ENCODE measurements at regions not wholly inside any gene's neighbourhood (a gene's known extent, or its start where the extent isn't known, plus 50 kb on each side); places are given as distances from the start of the nearest gene placed in this dataset.
"Not testable (repeated sequence)": the region's sequence is repeated elsewhere in the genome, so short reads cannot be mapped to it uniquely, and the experiment has no call there.

GRCh38 chr2:212725180-212725579 is 186.6 kb upstream of the ERBB4 start:
- Mint-ChIP-seq H3K4me3 (no peak overlapping the region), H3K36me3 (no peaks in the 10 kb centered on the region), H3K27ac (no peak overlapping the region), H3K4me1 (no peaks in the 10 kb centered on the region), H3K9me3 (peaks cover 4% of the 10 kb centered on the region), H3K27me3 (no peaks in the 10 kb centered on the region)

GRCh38 chr2:212723226-212723625 is 184.6 kb upstream of the ERBB4 start:
- Mint-ChIP-seq H3K36me3 (no peaks in the 10 kb centered on the region), H3K9me3 (peaks cover 4% of the 10 kb centered on the region), H3K27me3 (no peaks in the 10 kb centered on the region), H3K4me3 (no peak overlapping the region), H3K4me1 (no peaks in the 10 kb centered on the region), H3K27ac (no peak overlapping the region)

GRCh38 chr2:212722046-212722445 is 183.4 kb upstream of the ERBB4 start:
- H3K27ac Mint-ChIP-seq = no peak overlapping the region
- peaks cover 4% of the 10 kb centered on the region for H3K9me3 Mint-ChIP-seq
- no peaks in the 10 kb centered on the region for H3K4me1 Mint-ChIP-seq
- no peaks in the 10 kb centered on the region for H3K27me3 Mint-ChIP-seq
- no peaks in the 10 kb centered on the region for H3K36me3 Mint-ChIP-seq
- no peak overlapping the region for H3K4me3 Mint-ChIP-seq

- Mint-ChIP-seq H3K36me3 (no peaks in the 10 kb centered on the region), H3K27ac (no peak overlapping the region), H3K27me3 (no peaks in the 10 kb centered on the region), H3K4me1 (no peaks in the 10 kb centered on the region), H3K4me3 (no peak overlapping the region), H3K9me3 (peaks cover 4% of the 10 kb centered on the region)
Measured at GRCh38 chr2:212721026-212721451, 182.4 kb upstream of the ERBB4 start.

- H3K4me1 Mint-ChIP-seq, H3K9me3 Mint-ChIP-seq, H3K27ac Mint-ChIP-seq, H3K4me3 Mint-ChIP-seq, H3K27me3 Mint-ChIP-seq, H3K36me3 Mint-ChIP-seq: not testable (repeated sequence)
Measured at GRCh38 chr2:212715411-212715810, 176.8 kb upstream of the ERBB4 start.

- Mint-ChIP-seq H3K4me1 (no peaks in the 10 kb centered on the region), H3K4me3 (no peak overlapping the region), H3K27ac (no peak overlapping the region), H3K36me3 (no peaks in the 10 kb centered on the region), H3K9me3 (peaks cover 5% of the 10 kb centered on the region), H3K27me3 (no peaks in the 10 kb centered on the region)
Measured at GRCh38 chr2:212713681-212714080, 175.1 kb upstream of the ERBB4 start.

- Mint-ChIP-seq H3K4me3 (no peak overlapping the region), H3K27me3 (no peaks in the 10 kb centered on the region), H3K27ac (no peak overlapping the region), H3K9me3 (peaks cover 5% of the 10 kb centered on the region), H3K36me3 (no peaks in the 10 kb centered on the region), H3K4me1 (no peaks in the 10 kb centered on the region)
Measured at GRCh38 chr2:212712991-212713390, 174.4 kb upstream of the ERBB4 start.

GRCh38 chr2:212712466-212712865 is 173.9 kb upstream of the ERBB4 start:
- no peak overlapping the region for H3K27ac Mint-ChIP-seq
- H3K9me3 Mint-ChIP-seq = peaks cover 5% of the 10 kb centered on the region
- H3K36me3 Mint-ChIP-seq = no peaks in the 10 kb centered on the region
- no peak overlapping the region for H3K4me3 Mint-ChIP-seq
- no peaks in the 10 kb centered on the region for H3K4me1 Mint-ChIP-seq
- no peaks in the 10 kb centered on the region for H3K27me3 Mint-ChIP-seq

- Mint-ChIP-seq H3K27ac (no peak overlapping the region), H3K4me1 (no peaks in the 10 kb centered on the region), H3K36me3 (no peaks in the 10 kb centered on the region), H3K27me3 (no peaks in the 10 kb centered on the region), H3K4me3 (no peak overlapping the region), H3K9me3 (peaks cover 5% of the 10 kb centered on the region)
Measured at GRCh38 chr2:212711856-212712255, 173.3 kb upstream of the ERBB4 start.

GRCh38 chr2:212709280-212709679 is 170.7 kb upstream of the ERBB4 start:
- H3K4me1 Mint-ChIP-seq = no peaks in the 10 kb centered on the region
- no peaks in the 10 kb centered on the region for H3K36me3 Mint-ChIP-seq
- no peak overlapping the region for H3K4me3 Mint-ChIP-seq
- H3K27ac Mint-ChIP-seq = no peak overlapping the region
- H3K9me3 Mint-ChIP-seq = peaks cover 8% of the 10 kb centered on the region
- H3K27me3 Mint-ChIP-seq = no peaks in the 10 kb centered on the region

- Mint-ChIP-seq H3K27me3 (no peaks in the 10 kb centered on the region), H3K4me3 (no peak overlapping the region), H3K36me3 (no peaks in the 10 kb centered on the region), H3K27ac (no peak overlapping the region), H3K4me1 (no peaks in the 10 kb centered on the region), H3K9me3 (peaks cover 8% of the 10 kb centered on the region)
Measured at GRCh38 chr2:212708355-212708754, 169.8 kb upstream of the ERBB4 start.

GRCh38 chr2:212695426-212695825 is 156.8 kb upstream of the ERBB4 start:
- H3K27ac Mint-ChIP-seq = no peak overlapping the region
- no peaks in the 10 kb centered on the region for H3K27me3 Mint-ChIP-seq
- peaks cover 5% of the 10 kb centered on the region for H3K9me3 Mint-ChIP-seq
- H3K4me1 Mint-ChIP-seq = no peaks in the 10 kb centered on the region
- H3K36me3 Mint-ChIP-seq = no peaks in the 10 kb centered on the region
- no peak overlapping the region for H3K4me3 Mint-ChIP-seq

- H3K4me3 Mint-ChIP-seq = no peak overlapping the region
Measured at GRCh38 chr2:212694398-212694797, 155.8 kb upstream of the ERBB4 start.

GRCh38 chr2:212692466-212692865 is 153.9 kb upstream of the ERBB4 start:
- Mint-ChIP-seq H3K27ac (no peak overlapping the region), H3K4me3 (no peak overlapping the region), H3K9me3 (no peaks in the 10 kb centered on the region), H3K36me3 (no peaks in the 10 kb centered on the region), H3K4me1 (no peaks in the 10 kb centered on the region), H3K27me3 (no peaks in the 10 kb centered on the region)

More at GRCh38 chr2:212694398-212694797, 155.8 kb upstream of the ERBB4 start:
- H3K36me3 Mint-ChIP-seq = no peaks in the 10 kb centered on the region
- H3K9me3 Mint-ChIP-seq = no peaks in the 10 kb centered on the region
- no peak overlapping the region for H3K27ac Mint-ChIP-seq
- H3K27me3 Mint-ChIP-seq = no peaks in the 10 kb centered on the region
- H3K4me1 Mint-ChIP-seq = no peaks in the 10 kb centered on the region

- no peak overlapping the region for H3K27ac Mint-ChIP-seq
- H3K4me1 Mint-ChIP-seq = no peaks in the 10 kb centered on the region
- H3K4me3 Mint-ChIP-seq = no peak overlapping the region
- H3K27me3 Mint-ChIP-seq = no peaks in the 10 kb centered on the region
- H3K9me3 Mint-ChIP-seq = no peaks in the 10 kb centered on the region
- no peaks in the 10 kb centered on the region for H3K36me3 Mint-ChIP-seq
Measured at GRCh38 chr2:212686285-212686895, 147.8 kb upstream of the ERBB4 start.

GRCh38 chr2:212683346-212684097 is 144.9 kb upstream of the ERBB4 start:
- Mint-ChIP-seq H3K36me3 (no peaks in the 10 kb centered on the region), H3K9me3 (no peaks in the 10 kb centered on the region), H3K27me3 (no peaks in the 10 kb centered on the region), H3K4me1 (no peaks in the 10 kb centered on the region), H3K27ac (no peak overlapping the region), H3K4me3 (no peak overlapping the region)

GRCh38 chr2:212682937-212683336 is 144.3 kb upstream of the ERBB4 start:
- H3K4me3 Mint-ChIP-seq = no peak overlapping the region

More at GRCh38 chr2:212682937-212683336, 144.3 kb upstream of the ERBB4 start:
- no peaks in the 10 kb centered on the region for H3K27me3 Mint-ChIP-seq
- H3K27ac Mint-ChIP-seq = no peak overlapping the region
- no peaks in the 10 kb centered on the region for H3K9me3 Mint-ChIP-seq
- no peaks in the 10 kb centered on the region for H3K36me3 Mint-ChIP-seq
- H3K4me1 Mint-ChIP-seq = no peaks in the 10 kb centered on the region

All from activated naive CD4-positive, alpha-beta T cell treated with anti-CD3 and anti-CD28 coated beads, Interleukin-2, amount 50 U/mL, for 24 hours (primary cell).